HepG2 (cell line): ENCODE measurements at regions not wholly inside any gene's neighbourhood (a gene's known extent, or its start where the extent isn't known, plus 50 kb on each side); places are given as distances from the start of the nearest gene placed in this dataset.

Experiments used
- ATAC-seq: fragments of 200-7000 bp; cut with Tn5 transposase; 3 replicates; pipeline ENCODE4 v1.9.1; 2020; ENCODE audit warnings: mild to moderate bottlenecking, moderate library complexity
- BruUV-seq: library from RNA; stranded (reverse); fragments of 400-500 nt; replicated peaks from 2 replicates; lab custom pipeline; 2021; lab: Mats Ljungman, UMichigan
- CTCF ChIA-PET: fragments of 300-600 bp; formaldehyde crosslinking; extraction: SDS; loops from one replicate; lab custom pipeline; 2021; ENCODE audit warnings: low total read pairs, inconsistent platforms, low intra/inter-chr PET ratio; lab: Yijun Ruan, JAX
- POLR2A ChIA-PET: fragments of 350-600 bp; sonication (Branson Sonifier 250); formaldehyde crosslinking; loops from one replicate; lab custom pipeline; 2020; ENCODE audit warnings: antibody characterized with exemption, inconsistent platforms; lab: Yijun Ruan, JAX
- DNase-seq: peaks from one replicate; pipeline ENCODE4 v3.0.0-alpha.2; 2015; ENCODE audit warnings: low spot score
- FAIRE-seq: peaks from 3 replicates; lab custom pipeline; 2011; peaks lifted over from hg19 to GRCh38; lab: Jason Lieb, UNC
- H2AFZ ChIP-seq: one replicate; pipeline ENCODE4 v1.6.1; 2011; ENCODE audit warnings: low read length, inconsistent platforms
- H3K27ac ChIP-seq: fragments of 300-600 bp; 3 replicates; pipeline ENCODE4 v1.8.0; 2011; ENCODE audit warnings: mixed run types, mild to moderate bottlenecking, mixed read lengths, low read length, inconsistent platforms; ENCODE audit not compliant: insufficient read depth; ENCODE audit errors: extremely low read length
- H3K27me3 ChIP-seq, 2 experiments: fragments of 200-600 bp in 1 of 2; 2 replicates in 1 of 2; 3 replicates in 1 of 2; pipeline versions ENCODE4 v1.6.0 to v1.8.0; 2011; ENCODE audit warnings: low read length in 2 of 2, mild to moderate bottlenecking in 2 of 2, moderate library complexity in 2 of 2, inconsistent platforms in 1 of 2; ENCODE audit not compliant: insufficient read depth in 2 of 2, control insufficient read depth in 1 of 2
- H3K36me3 ChIP-seq, 2 experiments: fragments of 200-600 bp in 1 of 2; replicated peaks in 1 of 2; 2 replicates in 1 of 2; 3 replicates in 1 of 2; pipeline versions ENCODE4 v1.5.1 to v1.8.0; 2011; ENCODE audit warnings: low read length in 2 of 2, inconsistent platforms in 1 of 2; ENCODE audit not compliant: insufficient read depth in 2 of 2, control insufficient read depth in 1 of 2
- H3K4me1 ChIP-seq: 2 replicates; pipeline ENCODE4 v1.5.1; 2012; ENCODE audit warnings: low read length, inconsistent platforms; ENCODE audit not compliant: insufficient read depth
- H3K4me2 ChIP-seq: 2 replicates; pipeline ENCODE4 v1.6.0; 2011; ENCODE audit warnings: low read depth, low read length, inconsistent platforms
- H3K4me3 ChIP-seq, 3 experiments: fragments of 200-600 bp in 1 of 3; sonication (generic), shearing (Covaris generic) in 1 of 3; replicated peaks in 1 of 3; 2 replicates each; pipeline ENCODE4 v1.5.1; 2011 to 2016; ENCODE audit warnings: low read length in 3 of 3, inconsistent platforms in 2 of 3, low read depth in 2 of 3, mild to moderate bottlenecking in 2 of 3, control low read depth in 1 of 3, mixed read lengths in 1 of 3; ENCODE audit not compliant: insufficient read depth in 1 of 3
- H3K79me2 ChIP-seq: one replicate; pipeline ENCODE4 v1.6.1; 2011; ENCODE audit warnings: low read length, inconsistent platforms; ENCODE audit not compliant: insufficient read depth
- H3K9ac ChIP-seq: 2 replicates; pipeline ENCODE4 v1.6.0; 2011; ENCODE audit warnings: mild to moderate bottlenecking, low read depth, low read length, inconsistent platforms; ENCODE audit not compliant: insufficient read depth
- H3K9me3 ChIP-seq: 2 replicates; pipeline ENCODE4 v1.5.1; 2012; ENCODE audit warnings: mild to moderate bottlenecking, low read length
- H4K20me1 ChIP-seq: 2 replicates; pipeline ENCODE4 v1.6.0; 2011; ENCODE audit warnings: inconsistent platforms, mild to moderate bottlenecking, low read length, moderate library complexity; ENCODE audit not compliant: insufficient read depth
- CENPBD1 ChIP-seq: sonication (generic); formaldehyde crosslinking; IDR thresholded peaks from 2 replicates; pipeline ENCODE4 v1.8.0; 2022; ENCODE audit warnings: missing genetic modification reagents, low read depth, mild to moderate bottlenecking, borderline replicate concordance
- ESRRA ChIP-seq: sonication (generic); formaldehyde crosslinking; IDR thresholded peaks from 2 replicates; pipeline ENCODE4 v1.5.1; 2020; ENCODE audit warnings: mild to moderate bottlenecking, low read depth, missing genetic modification reagents
- GTF2F1 ChIP-seq: fragments of 150-350 bp; IDR thresholded peaks from 2 replicates; pipeline ENCODE4 v1.6.1; 2014; ENCODE audit warnings: low read length
- MATR3 ChIP-seq: sonication (generic); formaldehyde crosslinking; IDR thresholded peaks from 2 replicates; pipeline ENCODE4 v1.4.0; 2020; ENCODE audit warnings: missing genetic modification reagents
- MZF1 ChIP-seq: sonication (generic); formaldehyde crosslinking; IDR thresholded peaks from 2 replicates; pipeline ENCODE4 v1.8.1; 2023; ENCODE audit warnings: mild to moderate bottlenecking, missing genetic modification reagents, borderline replicate concordance
- PCBP2 ChIP-seq: fragments of 200-400 bp; formaldehyde crosslinking; optimal IDR thresholded peaks from 2 replicates; pipeline ENCODE3; 2018; ENCODE audit warnings: low read length, low read depth; ENCODE audit not compliant: poor library complexity, severe bottlenecking
- ZBTB49 ChIP-seq: sonication (generic); formaldehyde crosslinking; IDR thresholded peaks from 2 replicates; pipeline ENCODE4 v1.4.0; 2020; ENCODE audit warnings: missing genetic modification reagents, borderline replicate concordance
- ZNF253 ChIP-seq: sonication (generic); formaldehyde crosslinking; IDR thresholded peaks from 2 replicates; pipeline ENCODE4 v1.8.0; 2022; ENCODE audit warnings: mild to moderate bottlenecking, missing genetic modification reagents, borderline replicate concordance
- ZNF263 ChIP-seq: sonication (generic); formaldehyde crosslinking; IDR thresholded peaks from 2 replicates; pipeline ENCODE4 v1.4.0; 2020; ENCODE audit warnings: missing genetic modification reagents
- ZNF274 ChIP-seq: sonication (generic); formaldehyde crosslinking; IDR thresholded peaks from 2 replicates; pipeline ENCODE4 v1.5.1; 2020; ENCODE audit warnings: mild to moderate bottlenecking, missing genetic modification reagents
- ZNF781 ChIP-seq: sonication (generic); formaldehyde crosslinking; IDR thresholded peaks from 2 replicates; pipeline ENCODE4 v1.5.1; 2020; ENCODE audit warnings: borderline replicate concordance, mild to moderate bottlenecking, missing genetic modification reagents; ENCODE audit errors: not compliant biosample characterization
- WGBS: methylation state at CpG from one replicate; pipeline ENCODE4 v1.1.6; 2017; ENCODE audit warnings: low lambda C conversion rate; 5-methylcytosine and 5-hydroxymethylcytosine counted together
- in situ Hi-C: cut with HindIII; loops from 2 replicates; pipeline ENCODE4 v1.10.0; 2017; ENCODE audit warnings: low pct_unique_long_range_greater_than_20kb; ENCODE audit not compliant: extremely low pct_ligation_motif_present
- intact Hi-C: fragments of 100-400 bp; cut with micrococcal nuclease; formaldehyde crosslinking; loops from one replicate; pipeline ENCODE4 v1.10.0; 2022; ENCODE audit not compliant: unreplicated experiment

- ChIA-PET CTCF (no interaction called here), POLR2A (no interaction called here)
- H3K36me3 ChIP-seq, result no peaks in the 10 kb centered on the region
- no peak overlapping the region for H3K27ac ChIP-seq
- in situ Hi-C loops, result no loop called here
- H4K20me1 ChIP-seq, result no peaks in the 10 kb centered on the region
- DNase-seq (no peak), FAIRE-seq (no peak), ATAC-seq (no peak)
- no peak overlapping the region for H2AFZ ChIP-seq
- H3K9ac ChIP-seq, result no peak overlapping the region
- H3K4me2 ChIP-seq, result no peak overlapping the region
- intact Hi-C loops, result no loop called here
- no peaks in the 10 kb centered on the region for H3K9me3 ChIP-seq
- TF ChIP-seq ESRRA (CRISPR knock-in tag) (no peak), ZNF263 (no peak), ZBTB49 (CRISPR knock-in tag) (no peak), ZNF781 (CRISPR knock-in tag) (no peak)
- 0% methylated on average over 1 of the region's 1 CpG for WGBS
- H3K4me3 ChIP-seq, result no peak overlapping the region
- no peaks in the 10 kb centered on the region for H3K4me1 ChIP-seq
- H3K27me3 ChIP-seq, result no peaks in the 10 kb centered on the region; a peak in 1 of 5 replicates
- no TSS peak for BruUV-seq
- no peaks in the 10 kb centered on the region for H3K79me2 ChIP-seq
These were observed 228.9 kb downstream of the KBTBD8 start for GRCh38 chr3:67227030-67227429.

GRCh38 chr3:67228136-67228535 lies 230.0 kb downstream of the KBTBD8 start:
- Histone ChIP-seq H3K79me2 (no peaks in the 10 kb centered on the region), H3K4me2 (no peak overlapping the region), H3K4me3 (no peak overlapping the region), H2AFZ (no peak overlapping the region), H3K27me3 (no peaks in the 10 kb centered on the region; a peak in 1 of 5 replicates), H3K4me1 (no peaks in the 10 kb centered on the region), H3K27ac (no peak overlapping the region), H4K20me1 (no peaks in the 10 kb centered on the region), H3K9ac (no peak overlapping the region), H3K9me3 (no peaks in the 10 kb centered on the region), H3K36me3 (no peaks in the 10 kb centered on the region)
- ChIA-PET CTCF (no interaction called here), POLR2A (no interaction called here)
- DNase-seq (no peak), ATAC-seq (no peak), FAIRE-seq (no peak)
- in situ Hi-C loops, result no loop called here
- no TSS peak for BruUV-seq
- intact Hi-C loops, result no loop called here
- WGBS, result 49% methylated on average over 7 of the region's 8 CpGs
- TF ChIP-seq MZF1 (CRISPR knock-in tag) (no peak), ZNF274 (CRISPR knock-in tag) (no peak), CENPBD1 (CRISPR knock-in tag) (no peak), MATR3 (no peak), ZNF253 (CRISPR knock-in tag) (no peak), GTF2F1 (no peak), PCBP2 (no peak)
